Skin epidermis (tissue), 12 donors: ENCODE measurements at regions not wholly inside any gene's neighbourhood (a gene's known extent, or its start where the extent isn't known, plus 50 kb on each side); places are given as distances from the start of the nearest gene placed in this dataset.
"Not testable (repeated sequence)": the region's sequence is repeated elsewhere in the genome, so short reads cannot be mapped to it uniquely, and the experiment has no call there.

Experiments used
- H3K27ac ChIP-seq, 21 experiments: fragments of 200-600 bp; sonication (generic) in 11 of 21; one replicate each; pipeline ENCODE4 v1.5.0; 2020; ENCODE audit warnings: mild to moderate bottlenecking in 3 of 21, inconsistent platforms in 2 of 21, moderate library complexity in 2 of 21
- H3K4me3 ChIP-seq, 7 experiments: fragments of 200-600 bp; sonication (generic) in 2 of 7; one replicate each; pipeline ENCODE4 v1.5.0; 2020; ENCODE audit warnings: inconsistent platforms in 2 of 7, mild to moderate bottlenecking in 2 of 7, moderate library complexity in 1 of 7

DNA sequence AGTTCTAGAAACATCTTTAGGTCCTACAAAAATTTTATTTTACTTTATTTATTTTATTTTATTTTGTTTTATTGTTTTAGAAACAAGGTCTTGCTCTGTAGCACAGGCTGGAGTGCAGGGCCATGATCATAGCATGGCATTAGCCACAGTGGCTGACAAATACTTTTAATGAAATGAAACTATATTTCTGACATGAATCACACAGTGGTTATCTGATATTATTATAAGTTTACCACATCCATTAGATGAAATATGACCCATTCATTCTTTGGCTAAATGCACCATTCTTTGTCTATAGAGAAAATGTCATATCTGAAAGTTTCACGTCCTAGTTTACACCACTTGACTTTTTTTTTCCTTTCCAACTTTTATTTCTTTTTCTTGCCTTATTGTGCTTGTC is 613.4 kb upstream of the ADAMTS5 start:
- Histone ChIP-seq H3K27ac (no peak overlapping the region), H3K4me3 (no peak overlapping the region)

DNA sequence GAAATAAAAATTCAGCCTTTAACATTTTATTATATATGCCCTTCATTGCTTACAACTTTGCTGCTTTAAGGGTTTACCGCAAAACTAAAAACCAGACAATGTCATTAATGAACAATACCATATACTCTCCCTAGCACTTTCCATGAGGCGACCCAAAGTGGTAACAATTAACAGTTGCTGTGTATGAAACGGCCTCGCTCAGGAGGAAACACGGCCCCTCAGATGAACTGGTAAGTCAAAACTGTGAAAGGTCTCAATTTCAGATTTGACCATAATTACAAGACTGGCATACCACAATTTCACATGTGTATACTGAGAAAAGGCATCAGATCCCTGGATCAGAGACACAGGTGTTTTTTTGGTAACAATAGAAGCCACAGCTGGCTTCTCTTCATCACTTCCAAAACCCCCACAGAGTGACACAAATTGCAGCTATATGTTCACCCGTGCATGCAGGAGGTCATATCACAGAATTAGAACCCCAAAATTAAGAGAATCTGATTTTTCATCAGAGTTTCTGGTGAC is 611.9 kb upstream of the ADAMTS5 start:
- Histone ChIP-seq H3K27ac (no peak overlapping the region), H3K4me3 (no peak overlapping the region)

DNA sequence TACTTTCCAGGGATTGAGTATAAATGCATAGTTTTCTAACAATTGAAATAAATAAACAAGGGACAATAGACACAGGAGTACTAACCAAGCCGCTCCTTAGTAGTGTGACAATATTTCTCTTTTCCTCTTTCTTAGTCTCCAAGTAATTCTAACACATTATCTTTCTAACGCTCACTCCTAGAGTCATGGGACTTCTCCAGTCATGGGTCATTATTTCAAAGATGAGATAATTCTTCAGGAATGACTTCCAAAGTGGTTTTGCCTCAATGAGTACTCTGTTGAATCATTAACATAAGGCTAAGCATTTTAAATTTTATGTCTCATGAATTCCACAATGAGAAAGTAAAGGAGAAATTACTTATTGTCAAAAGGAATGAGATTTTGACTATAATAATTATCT is 605.8 kb upstream of the ADAMTS5 start:
- H3K27ac ChIP-seq, result peak overlapping the region in 2 of 21 experiments; percentile 41 to 47
- no peak overlapping the region for H3K4me3 ChIP-seq

DNA sequence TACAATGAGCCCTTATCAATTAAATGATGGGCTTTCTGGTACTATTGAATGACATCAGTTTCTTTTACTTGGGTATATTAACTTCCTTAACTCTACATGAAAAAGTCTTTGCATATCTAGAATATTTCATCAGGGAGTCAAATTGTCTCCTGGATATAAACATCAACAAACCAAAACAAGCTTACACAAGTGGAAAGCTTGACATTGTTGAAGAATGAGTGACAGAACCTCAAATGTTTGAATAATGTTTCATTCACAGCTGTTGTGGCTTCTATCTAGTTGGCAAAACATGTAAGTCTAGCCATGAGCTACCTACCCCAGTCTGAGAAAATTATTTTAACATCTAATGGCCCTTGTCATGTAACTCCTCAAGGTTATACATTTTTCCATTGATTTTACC is 604.8 kb upstream of the ADAMTS5 start:
- H3K4me3 ChIP-seq, result no peak overlapping the region
- peak overlapping the region in 2 of 21 experiments; percentile 10 to 83 for H3K27ac ChIP-seq

DNA sequence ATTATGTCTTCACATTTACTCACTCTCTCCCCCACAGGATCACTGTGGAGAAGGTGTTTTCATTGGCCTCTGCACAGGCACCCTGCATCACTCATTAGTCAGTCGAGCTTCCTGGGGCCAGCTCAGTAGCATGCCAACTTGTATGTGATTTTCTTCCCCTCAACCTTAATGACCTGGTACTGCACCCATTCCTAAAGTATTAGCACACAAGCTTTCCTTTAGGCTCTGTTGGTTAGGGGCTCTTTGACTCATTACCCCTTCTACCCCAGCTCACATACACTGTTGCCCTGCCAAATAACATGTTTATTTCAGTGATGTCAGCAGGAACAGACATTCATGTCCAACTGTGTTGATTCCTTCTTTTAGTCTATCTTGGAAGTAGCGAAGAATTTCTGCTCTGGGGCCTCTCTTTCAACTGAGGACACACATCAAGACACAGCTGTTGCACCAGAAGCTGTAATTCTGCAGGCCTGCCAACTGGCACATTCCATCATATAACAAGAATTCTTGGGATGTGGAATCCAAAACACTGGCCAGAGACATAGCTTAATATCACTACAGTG is 603.5 kb upstream of the ADAMTS5 start:
- peak overlapping the region in 9 of 21 experiments; percentile 1 to 72 (median 23) for H3K27ac ChIP-seq
- no peak overlapping the region for H3K4me3 ChIP-seq

DNA sequence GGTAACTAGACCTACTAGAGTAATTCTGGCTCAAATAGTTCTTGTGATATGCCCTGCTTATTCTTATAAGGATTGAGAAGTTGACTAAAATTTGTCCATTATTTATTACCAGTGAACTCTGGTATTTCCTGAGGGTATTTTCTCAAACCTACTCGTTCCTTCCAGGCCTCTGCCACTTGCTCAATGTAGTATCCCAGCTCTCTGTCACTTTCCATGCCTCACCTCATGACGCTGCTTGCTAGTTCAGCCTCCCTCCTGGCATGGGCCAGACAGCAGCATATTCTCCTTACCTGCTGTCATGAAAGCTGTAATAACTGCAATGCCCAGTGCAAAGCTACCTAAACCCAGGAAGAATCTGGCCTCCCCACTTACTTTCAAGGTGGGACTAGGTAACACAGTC is 602.9 kb upstream of the ADAMTS5 start:
- Histone ChIP-seq H3K4me3 (no peak overlapping the region), H3K27ac (peak overlapping the region in 9 of 21 experiments; percentile 1 to 72 (median 23))

DNA sequence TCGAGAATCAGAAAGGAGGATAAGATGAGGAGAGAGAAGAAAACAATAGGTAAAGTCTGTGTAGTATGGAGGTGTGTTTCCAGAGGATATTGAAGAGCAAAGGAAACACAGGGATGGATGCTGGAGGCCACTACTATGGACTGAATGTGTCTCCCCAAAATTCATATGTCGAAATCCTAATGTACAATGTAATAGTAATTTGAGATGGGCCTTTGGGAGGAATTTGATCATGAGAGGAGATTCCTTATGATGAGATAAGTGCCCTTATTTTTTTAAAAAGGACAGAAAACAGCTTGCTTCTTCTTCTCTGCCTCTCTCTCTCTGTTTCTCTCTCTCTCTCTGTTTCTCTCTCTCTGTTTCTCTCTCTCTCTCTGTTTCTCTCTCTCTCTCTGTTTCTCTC is 602.2 kb upstream of the ADAMTS5 start:
- Histone ChIP-seq H3K4me3 (no peak overlapping the region), H3K27ac (no peak overlapping the region)

DNA sequence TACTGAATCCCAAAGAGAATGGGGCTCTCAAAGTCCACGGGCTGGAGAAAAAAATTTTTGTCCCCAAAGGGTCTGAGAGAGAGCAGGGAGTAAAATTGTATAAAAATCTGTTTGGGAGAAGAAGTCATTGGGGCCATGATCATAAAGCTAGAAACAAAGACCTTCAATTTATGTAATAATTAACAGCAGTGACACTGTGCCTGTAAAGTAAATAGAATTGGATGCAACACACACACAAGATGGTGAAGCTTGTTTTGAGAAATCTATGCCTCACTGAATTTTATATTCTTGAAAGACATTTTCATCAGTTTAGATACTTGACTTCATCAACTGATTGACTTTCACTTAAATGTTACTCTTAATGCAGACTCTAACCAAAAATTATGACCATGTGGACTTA is 600.5 kb upstream of the ADAMTS5 start:
- H3K4me3 ChIP-seq, result no peak overlapping the region
- H3K27ac ChIP-seq, result no peak overlapping the region

DNA sequence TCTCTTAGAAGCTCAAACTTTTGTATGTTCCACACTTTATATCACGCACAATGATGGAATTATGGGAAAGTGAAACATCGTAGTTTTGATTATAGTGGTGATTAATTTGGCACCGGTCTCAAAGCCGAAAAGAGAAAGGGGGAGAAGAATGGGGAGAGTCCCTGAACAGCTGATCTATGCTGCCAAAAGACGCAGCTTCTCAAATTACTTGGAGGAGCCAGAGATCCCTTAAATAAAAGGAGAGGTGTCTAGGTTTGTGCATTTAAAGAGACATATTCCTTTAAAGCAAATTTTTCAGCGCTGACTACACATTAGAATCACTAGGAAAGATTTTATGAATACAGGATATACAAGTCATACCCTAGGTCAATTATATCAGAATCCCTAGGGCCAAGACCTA is 599.6 kb upstream of the ADAMTS5 start:
- H3K27ac ChIP-seq, result no peak overlapping the region
- H3K4me3 ChIP-seq, result no peak overlapping the region

DNA sequence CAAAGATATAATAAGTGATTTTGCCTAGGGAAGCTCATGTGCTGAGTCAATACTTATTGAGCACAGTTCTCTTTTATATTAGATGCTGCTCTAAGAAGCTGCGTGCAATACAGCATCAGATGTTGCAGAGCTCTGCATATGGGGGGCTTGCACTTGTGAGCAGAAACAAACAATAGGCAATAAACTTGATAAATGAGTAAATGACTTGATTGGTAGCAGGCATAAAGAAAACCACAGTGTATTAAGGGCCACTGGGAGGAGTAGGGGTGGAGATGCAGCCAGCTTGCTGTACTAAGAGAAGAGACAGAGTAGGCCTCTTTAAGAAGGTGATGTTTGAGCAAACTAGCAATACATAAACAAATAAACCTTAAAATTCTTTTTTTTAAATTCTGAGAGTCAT is 598.5 kb upstream of the ADAMTS5 start:
- Histone ChIP-seq H3K27ac (peak overlapping the region in 1 of 21 experiments; percentile 2), H3K4me3 (no peak overlapping the region)

DNA sequence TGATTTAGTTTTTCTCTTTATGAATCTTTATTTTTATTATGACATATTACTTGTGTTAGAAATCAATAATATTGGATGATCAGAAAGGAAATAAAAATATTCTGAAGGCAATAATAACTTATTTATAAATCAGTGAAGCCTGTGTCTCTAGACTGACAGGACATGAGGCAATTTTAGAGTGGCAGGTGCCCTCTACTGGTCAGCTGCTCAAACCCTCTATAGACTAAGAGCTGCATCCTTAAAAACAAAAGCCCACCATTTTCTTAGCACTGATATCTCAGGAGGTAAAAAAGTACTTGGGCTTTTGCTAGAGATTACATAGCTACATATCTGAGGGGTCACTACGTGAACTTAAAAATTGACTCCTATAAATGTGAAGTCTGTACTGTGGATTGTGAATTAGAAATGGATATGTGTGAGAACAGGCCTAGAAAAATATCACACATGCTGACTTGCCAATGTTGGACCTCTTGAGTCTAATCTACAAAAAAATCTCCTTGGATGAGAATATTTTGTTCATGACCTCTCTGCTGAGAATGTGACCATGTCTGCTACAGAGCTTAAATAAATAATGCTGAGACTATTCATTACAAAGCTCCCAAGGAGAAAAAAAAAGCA is 597.9 kb upstream of the ADAMTS5 start:
- H3K27ac ChIP-seq, result peak overlapping the region in 1 of 21 experiments; percentile 2
- H3K4me3 ChIP-seq, result no peak overlapping the region

DNA sequence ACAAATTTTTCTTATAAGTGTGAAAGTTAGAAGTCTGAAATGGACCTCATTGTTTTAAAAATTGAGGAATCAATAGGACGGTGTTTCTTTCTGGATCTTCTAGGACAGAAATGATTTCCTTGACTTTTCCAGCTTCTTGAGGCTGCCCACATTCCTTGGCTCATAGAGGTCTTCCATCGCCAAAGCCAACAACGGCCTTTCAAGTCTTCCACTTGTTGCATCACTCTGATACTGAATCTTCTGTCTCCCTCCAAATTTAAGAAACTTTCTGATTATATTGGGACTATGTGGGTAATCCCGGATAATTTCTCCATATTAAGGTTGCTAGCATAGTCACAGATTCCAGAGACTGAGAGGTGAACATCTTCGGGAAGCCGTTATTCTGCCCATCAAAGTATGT is 595.4 kb upstream of the ADAMTS5 start:
- H3K27ac ChIP-seq, result no peak overlapping the region

DNA sequence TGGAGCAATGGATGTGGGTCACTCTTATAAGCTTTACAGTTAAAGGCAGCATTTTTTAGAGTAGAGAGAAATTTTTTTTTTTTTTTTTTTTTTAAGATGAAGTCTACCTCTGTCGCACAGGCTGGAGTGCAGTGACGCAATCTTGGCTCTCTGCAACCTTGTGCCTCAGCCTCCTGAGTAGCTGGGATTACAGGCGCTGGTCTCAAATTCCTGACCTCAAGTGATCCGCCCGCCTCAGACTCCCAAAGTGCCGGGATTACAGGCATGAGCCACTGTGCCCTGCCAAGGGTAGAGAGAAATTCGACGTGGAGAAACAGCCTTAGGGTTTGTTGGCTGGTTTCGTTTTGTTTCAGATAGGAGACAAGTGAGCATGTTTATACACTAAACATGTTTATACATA is 594.2 kb upstream of the ADAMTS5 start:
- no peak overlapping the region for H3K27ac ChIP-seq
- no peak overlapping the region for H3K4me3 ChIP-seq

More for the DNA sequence above, 595.4 kb upstream of the ADAMTS5 start:
- no peak overlapping the region for H3K4me3 ChIP-seq

DNA sequence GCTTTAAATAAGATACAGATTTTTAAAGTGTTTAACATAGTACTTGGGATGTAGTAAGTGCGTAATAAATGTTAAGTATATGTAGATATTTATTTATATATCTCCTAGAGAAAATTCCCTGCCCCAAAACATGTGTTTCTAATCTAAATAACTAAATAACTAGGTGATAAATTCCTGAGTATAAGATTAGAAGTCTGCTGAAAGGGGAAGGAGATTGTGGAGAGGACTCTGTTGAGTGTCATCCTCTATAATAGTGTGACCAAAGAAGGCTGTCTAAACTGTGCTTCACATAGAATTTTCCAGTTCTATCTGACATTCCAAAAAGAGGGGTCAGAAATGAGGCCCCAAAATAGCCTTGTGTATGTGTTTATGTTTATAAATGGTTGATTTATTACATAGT is 590.5 kb upstream of the ADAMTS5 start:
- Histone ChIP-seq H3K27ac (no peak overlapping the region), H3K4me3 (no peak overlapping the region)

DNA sequence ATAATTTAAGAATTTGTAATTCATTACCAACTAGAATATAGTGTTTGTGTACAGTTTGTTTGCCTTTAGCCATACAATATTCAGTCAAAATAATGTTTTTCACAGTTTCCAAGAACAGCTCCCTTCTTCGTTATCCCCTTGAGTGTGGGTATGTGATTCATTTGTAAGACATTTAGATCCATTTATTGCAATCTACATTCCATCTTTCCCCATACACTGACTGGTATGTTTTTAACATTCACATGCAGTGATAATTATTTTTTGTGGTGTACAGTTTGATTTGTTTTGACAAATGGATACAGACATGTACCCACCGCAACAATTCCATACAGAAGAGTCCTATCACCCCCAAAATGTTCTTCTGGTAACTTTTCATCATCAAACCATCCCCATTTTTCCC is 589.1 kb upstream of the ADAMTS5 start:
- no peak overlapping the region for H3K27ac ChIP-seq
- no peak overlapping the region for H3K4me3 ChIP-seq

DNA sequence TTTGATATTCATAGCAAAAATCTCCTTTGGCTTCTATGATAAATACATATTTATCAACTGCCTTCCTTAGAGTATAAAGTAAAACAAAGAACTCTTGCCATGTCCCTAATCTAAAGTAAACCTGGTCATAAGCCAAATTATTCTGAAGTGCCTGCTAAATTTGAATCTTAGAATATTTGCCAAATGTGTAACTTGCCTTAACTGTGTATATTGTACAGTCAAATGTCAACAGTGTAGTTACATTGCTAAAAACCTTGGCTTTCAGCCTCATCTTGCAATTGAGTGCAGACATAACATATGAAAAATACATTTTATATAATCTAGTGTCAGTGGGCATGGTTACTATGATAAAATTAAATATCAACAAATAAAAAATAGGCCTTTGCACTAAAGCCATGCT is 583.4 kb upstream of the ADAMTS5 start:
- no peak overlapping the region for H3K27ac ChIP-seq
- no peak overlapping the region for H3K4me3 ChIP-seq

DNA sequence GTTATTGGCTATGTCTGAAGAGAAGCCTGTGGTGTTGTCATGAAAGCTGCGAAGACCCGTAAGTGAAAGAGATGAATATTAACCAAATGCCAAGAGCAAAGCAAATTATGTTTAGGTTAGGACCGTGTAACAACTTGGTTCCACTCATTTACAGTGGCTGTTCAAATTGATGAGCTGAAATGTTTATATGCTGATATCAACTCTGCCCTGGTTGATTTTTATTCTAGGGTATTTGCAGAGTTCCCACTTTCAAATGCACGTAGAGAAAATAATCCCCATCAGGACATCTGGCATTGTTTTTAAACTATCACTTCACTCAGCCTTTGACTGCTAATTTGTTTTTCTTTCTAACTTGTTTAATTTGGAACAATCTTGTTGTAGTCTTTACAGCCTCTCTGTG is 581.6 kb upstream of the ADAMTS5 start:
- Histone ChIP-seq H3K4me3 (no peak overlapping the region), H3K27ac (no peak overlapping the region)

DNA sequence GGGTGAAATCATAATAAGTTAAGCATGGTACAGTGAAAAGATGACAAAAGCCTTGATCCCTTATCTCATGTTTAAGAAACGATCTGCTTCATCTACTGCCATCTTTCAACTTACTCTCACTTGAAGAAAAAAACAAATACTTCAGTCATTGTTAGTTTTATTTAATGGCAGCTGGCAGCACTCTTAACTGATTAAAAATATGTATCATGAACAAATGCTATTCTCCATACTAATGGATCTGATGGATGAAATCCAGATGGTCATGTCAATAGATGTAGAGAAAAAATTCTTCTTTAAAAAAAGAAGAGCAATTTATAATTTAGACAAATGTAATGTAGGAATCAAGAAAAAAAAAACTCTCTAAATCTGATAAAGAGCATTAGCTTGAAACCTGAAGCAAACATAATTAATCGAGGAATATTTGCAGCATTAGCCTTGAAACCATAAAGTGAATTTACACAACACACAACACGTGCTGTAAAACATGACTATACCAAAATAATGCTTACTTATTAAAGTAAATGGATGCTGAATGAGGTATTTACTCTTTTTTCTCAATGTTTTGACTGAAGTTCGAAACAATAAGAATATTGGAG is 579.0 kb upstream of the ADAMTS5 start:
- no peak overlapping the region for H3K4me3 ChIP-seq
- H3K27ac ChIP-seq, result no peak overlapping the region

DNA sequence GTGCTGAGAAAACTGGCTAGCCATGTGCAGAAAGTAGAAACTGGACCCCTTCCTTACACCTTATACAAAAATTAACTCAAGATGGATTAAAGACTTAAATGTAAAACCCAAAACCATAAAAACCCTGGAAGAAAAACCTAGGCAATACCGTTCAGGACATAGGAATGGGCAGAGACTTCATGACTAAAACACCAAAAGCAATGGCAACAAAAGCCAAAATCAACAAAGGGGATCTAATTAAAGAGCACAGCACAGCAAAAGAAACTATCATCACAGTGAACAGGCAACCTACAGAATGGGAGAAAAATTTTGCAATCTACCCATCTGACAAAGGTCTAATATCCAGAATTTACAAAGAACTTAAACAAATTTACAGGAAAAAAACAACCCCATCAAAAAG is 575.2 kb upstream of the ADAMTS5 start:
- H3K27ac ChIP-seq, H3K4me3 ChIP-seq: not testable (repeated sequence)

DNA sequence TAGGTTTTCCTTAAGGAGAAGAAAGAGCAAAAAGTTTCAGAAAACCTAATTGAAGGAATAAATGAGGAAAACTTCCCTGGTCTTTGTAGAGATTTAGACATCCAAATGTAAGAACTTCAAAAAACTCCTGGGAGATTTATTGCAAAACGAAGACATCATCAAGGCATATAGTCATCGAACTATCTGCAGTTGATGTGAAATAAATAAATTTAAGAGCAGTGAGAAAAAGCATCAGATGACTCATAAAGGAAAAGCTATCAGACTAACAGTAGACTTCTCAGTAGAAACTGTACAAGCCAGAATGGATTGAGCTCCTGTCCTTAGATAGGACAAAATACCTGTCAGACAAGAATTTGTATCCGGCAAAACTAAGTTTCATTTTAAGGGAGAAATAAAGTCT is 569.4 kb upstream of the ADAMTS5 start:
- H3K4me3 ChIP-seq, result no peak overlapping the region
- no peak overlapping the region for H3K27ac ChIP-seq

DNA sequence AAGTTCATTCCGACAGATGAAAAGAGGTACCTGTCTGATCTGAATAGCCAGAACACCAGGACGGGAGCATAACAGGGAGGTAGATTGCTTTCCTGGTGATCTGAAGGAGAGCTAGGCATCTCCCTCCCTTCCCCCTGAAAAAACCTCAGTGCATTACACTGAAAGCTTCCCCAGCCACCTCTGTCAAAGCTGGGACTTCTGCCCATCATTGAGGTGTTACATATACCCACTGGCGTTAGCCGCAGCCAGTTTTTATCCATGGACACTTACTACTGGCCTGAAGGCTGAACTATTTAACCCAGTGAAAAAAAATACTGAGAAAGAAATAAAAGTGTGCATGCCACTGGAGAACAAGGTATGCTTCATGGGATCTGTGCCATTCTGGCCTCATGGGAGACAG is 568.3 kb upstream of the ADAMTS5 start:
- Histone ChIP-seq H3K4me3 (no peak overlapping the region), H3K27ac (no peak overlapping the region)
